Left ventricle myocardium inferior (tissue), 1 donor: ENCODE measurements at regions not wholly inside any gene's neighbourhood (a gene's known extent, or its start where the extent isn't known, plus 50 kb on each side); places are given as distances from the start of the nearest gene placed in this dataset.

Source experiments
- DNase-seq: peaks from one replicate; pipeline ENCODE4 v3.0.0-alpha.2; 2020
- H3K27ac ChIP-seq: fragments of 200-600 bp; replicated peaks from 2 replicates; pipeline ENCODE4 v1.8.0; 2021
- H3K27me3 ChIP-seq: fragments of 200-600 bp; 2 replicates; pipeline ENCODE4 v1.8.0; 2021; ENCODE audit warnings: low read depth
- H3K36me3 ChIP-seq: fragments of 200-600 bp; 2 replicates; pipeline ENCODE4 v1.8.0; 2021
- H3K4me1 ChIP-seq: fragments of 200-600 bp; 2 replicates; pipeline ENCODE4 v1.8.0; 2021
- H3K4me3 ChIP-seq: fragments of 200-600 bp; 2 replicates; pipeline ENCODE4 v1.8.0; 2021; ENCODE audit warnings: mild to moderate bottlenecking, moderate library complexity
- H3K9me3 ChIP-seq: fragments of 200-600 bp; replicated peaks from 2 replicates; pipeline ENCODE4 v1.8.0; 2021
- CTCF ChIP-seq: fragments of 200-600 bp; IDR thresholded peaks from 2 replicates; pipeline ENCODE4 v1.8.0; 2021; ENCODE audit warnings: antibody characterized with exemption, mild to moderate bottlenecking, borderline replicate concordance
- intact Hi-C: fragments of 100-400 bp; cut with micrococcal nuclease; formaldehyde crosslinking; loops from one replicate; pipeline ENCODE4 v1.11.0; 2022
- donor health status: DM: no; HTN: yes; CAD: no; lungs with severe emphysema.

- no peaks in the 10 kb centered on the region for H3K9me3 ChIP-seq
- intact Hi-C loops: no loop called here
- H3K4me1 ChIP-seq: peaks cover 25% of the 10 kb centered on the region
- no peak overlapping the region for H3K27ac ChIP-seq
- no peak for DNase-seq
- no peaks in the 10 kb centered on the region for H3K27me3 ChIP-seq
- no peaks in the 10 kb centered on the region for H3K36me3 ChIP-seq
- no peak for TF ChIP-seq CTCF
- H3K4me3 ChIP-seq: no peak overlapping the region
These were observed 213.3 kb upstream of the OSR1 start for GRCh38 chr2:19571773-19572172.

GRCh38 chr2:19569300-19569791 is 210.9 kb upstream of the OSR1 start:
- no peak for TF ChIP-seq CTCF
- H3K27me3 ChIP-seq: no peaks in the 10 kb centered on the region
- no peak overlapping the region for H3K4me3 ChIP-seq
- intact Hi-C loops: no loop called here
- H3K9me3 ChIP-seq: no peaks in the 10 kb centered on the region
- peaks cover 5% of the 10 kb centered on the region for H3K4me1 ChIP-seq
- DNase-seq: no peak
- no peaks in the 10 kb centered on the region for H3K36me3 ChIP-seq
- H3K27ac ChIP-seq: no peak overlapping the region

GRCh38 chr2:19568809-19569208 is 210.4 kb upstream of the OSR1 start:
- TF ChIP-seq CTCF: no peak
- no peak overlapping the region for H3K4me3 ChIP-seq
- no peak for DNase-seq
- H3K9me3 ChIP-seq: no peaks in the 10 kb centered on the region
- no peaks in the 10 kb centered on the region for H3K27me3 ChIP-seq
- H3K36me3 ChIP-seq: no peaks in the 10 kb centered on the region
- H3K27ac ChIP-seq: no peak overlapping the region
- intact Hi-C loops: no loop called here
- no peaks in the 10 kb centered on the region for H3K4me1 ChIP-seq

GRCh38 chr2:19560785-19561184 is 202.4 kb upstream of the OSR1 start:
- no peaks in the 10 kb centered on the region for H3K9me3 ChIP-seq
- H3K27ac ChIP-seq: no peak overlapping the region
- no peak for TF ChIP-seq CTCF
- no peak for DNase-seq
- no peak overlapping the region for H3K4me3 ChIP-seq
- H3K4me1 ChIP-seq: no peaks in the 10 kb centered on the region
- no peaks in the 10 kb centered on the region for H3K36me3 ChIP-seq
- intact Hi-C loops: no loop called here
- peaks cover 4% of the 10 kb centered on the region for H3K27me3 ChIP-seq

GRCh38 chr2:19559596-19560240 is 201.3 kb upstream of the OSR1 start:
- intact Hi-C loops: no loop called here
- no peak for TF ChIP-seq CTCF
- Histone ChIP-seq H3K4me3 (no peak overlapping the region), H3K4me1 (no peaks in the 10 kb centered on the region), H3K27ac (no peak overlapping the region), H3K9me3 (no peaks in the 10 kb centered on the region), H3K27me3 (peaks cover 4% of the 10 kb centered on the region), H3K36me3 (no peaks in the 10 kb centered on the region)
- DNase-seq: no peak
